ENCODE measurements at regions not wholly inside any gene's neighbourhood (a gene's known extent, or its start where the extent isn't known, plus 50 kb on each side); places are given as distances from the start of the nearest gene placed in this dataset.

DNA sequence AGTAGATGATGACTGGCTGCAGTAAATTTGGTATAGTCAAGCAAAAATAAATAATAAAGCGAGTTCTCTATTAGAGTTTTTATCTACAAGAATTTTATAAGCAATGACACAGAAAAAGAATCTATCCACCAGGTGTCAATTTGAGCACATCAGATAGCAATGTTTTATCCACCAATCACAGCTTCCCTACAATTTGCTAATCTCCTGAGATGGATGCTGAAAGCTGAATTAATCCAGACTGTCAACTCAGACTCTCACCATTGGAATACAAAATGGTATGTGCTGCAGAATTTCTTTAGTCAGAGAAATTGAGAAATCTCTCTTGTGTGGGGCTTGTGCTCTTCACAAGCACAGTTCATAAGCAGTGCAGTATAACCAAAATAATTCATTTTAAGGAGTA is 888.9 kb upstream of the GHITM start:
- DNase-seq (ENCODE audit: low read depth in 2 of 2): no peak

DNA sequence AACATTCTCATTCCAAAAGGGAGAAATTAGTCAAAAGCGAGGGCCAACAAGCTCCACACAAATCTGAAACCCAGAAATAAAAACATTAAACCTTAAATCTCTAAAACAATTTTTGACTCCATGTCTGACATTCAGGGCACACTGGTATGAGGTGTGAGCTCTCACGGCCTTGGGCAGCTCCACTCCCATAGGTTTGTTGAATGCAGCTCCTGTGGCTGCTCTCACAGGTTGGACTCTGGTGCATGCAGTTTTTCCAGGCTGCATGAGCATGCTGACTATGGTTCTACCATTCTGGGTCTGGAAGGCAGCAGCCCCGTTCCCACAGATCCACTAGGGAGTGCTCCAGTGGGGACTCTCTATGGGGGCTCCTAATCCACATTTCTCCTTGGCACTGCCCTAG is 887.1 kb upstream of the GHITM start:
- no peak for DNase-seq (ENCODE audit: low read depth in 2 of 2)

DNA sequence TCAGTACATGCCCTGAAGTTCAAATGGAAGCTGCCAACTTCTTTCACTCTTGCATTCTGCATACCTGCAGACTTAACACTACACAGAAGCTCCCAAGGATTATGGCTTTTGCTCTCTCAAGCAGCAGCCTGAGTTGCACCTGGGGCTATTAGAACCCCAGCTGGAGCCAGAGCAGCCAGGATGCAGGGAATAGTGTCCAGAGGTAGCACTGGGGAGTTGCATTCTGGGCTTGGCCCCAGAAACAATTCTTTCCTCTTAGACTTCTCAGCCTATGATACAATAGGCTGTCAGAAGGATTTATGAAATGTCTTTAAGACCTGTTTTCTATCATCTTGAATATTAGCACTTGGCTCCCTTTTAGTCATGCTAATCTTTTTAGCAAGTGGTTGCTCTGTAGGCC is 886.7 kb upstream of the GHITM start:
- no peak for DNase-seq (ENCODE audit: low read depth in 2 of 2)

DNA sequence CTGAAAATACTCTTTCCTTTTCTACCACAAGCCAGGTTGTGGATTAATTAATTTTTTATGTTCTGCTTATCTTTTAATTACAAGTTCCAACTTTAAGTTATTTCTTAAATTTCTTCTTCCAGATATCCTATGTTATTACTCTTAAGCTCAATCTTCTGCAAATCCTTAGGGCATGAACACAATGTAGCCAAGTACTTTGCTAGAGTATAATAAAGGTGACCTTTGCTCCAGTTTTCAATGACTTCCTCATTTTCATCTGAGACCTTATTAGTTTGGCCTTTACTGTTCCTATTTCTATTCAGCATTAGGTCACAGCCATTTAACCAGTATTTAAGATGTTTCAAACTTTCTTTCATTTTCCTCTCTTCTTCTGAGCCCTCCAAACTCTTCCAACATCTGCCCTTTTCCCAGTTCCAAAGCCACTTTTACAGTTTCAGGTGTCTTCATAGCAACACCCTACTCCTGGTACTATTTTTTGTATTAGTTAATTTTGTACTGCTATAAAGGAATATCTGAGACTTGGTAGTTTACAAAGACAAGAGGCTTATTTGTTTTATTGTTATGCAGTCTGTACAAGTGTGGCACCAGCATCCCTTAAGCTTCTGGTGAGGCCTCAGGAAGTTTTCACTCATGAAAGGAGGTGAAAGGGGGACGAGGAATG is 886.2 kb upstream of the GHITM start:
- DNase-seq (ENCODE audit: low read depth in 2 of 2): no peak

DNA sequence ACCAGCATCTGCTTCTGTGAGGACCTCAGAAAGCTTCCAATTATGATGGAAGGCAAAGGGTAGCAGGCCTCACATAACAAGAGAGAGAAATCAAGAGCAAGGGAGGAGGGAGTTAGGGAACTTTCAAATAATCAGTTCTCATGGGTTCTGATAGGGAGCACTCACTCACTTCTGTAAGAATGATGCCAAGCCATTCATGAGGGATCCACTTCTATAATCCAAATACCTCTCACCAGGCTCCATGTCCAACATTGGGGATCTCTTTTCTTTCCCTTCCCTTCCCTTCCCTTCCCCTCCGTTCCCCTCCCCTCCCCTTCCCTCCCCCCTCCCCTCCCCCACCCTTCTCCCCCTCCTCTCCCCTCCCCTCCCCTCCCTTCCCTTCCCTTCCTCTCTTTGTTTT is 884.6 kb upstream of the GHITM start:
- DNase-seq (ENCODE audit: low read depth in 2 of 2): no peak

DNA sequence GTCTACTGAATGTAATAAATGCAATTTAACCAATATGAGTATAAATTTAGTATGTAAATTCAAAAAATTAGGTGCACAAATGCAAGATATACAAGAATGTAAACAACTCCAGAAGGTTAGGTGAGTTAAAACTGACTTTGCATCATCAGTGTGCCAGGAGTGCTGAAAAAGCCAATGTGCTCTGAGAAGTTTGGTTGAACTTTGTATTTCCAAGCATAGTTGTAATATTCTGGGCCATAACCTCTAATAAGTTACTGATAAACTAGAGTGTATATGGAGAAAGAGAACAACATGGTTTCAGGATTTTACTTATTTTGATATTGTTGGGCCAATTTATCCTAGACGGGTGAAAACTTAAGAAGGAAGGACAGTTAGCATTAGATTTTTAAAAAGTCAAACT is 876.9 kb upstream of the GHITM start:
- no peak for DNase-seq (ENCODE audit: low read depth in 2 of 2)

DNA sequence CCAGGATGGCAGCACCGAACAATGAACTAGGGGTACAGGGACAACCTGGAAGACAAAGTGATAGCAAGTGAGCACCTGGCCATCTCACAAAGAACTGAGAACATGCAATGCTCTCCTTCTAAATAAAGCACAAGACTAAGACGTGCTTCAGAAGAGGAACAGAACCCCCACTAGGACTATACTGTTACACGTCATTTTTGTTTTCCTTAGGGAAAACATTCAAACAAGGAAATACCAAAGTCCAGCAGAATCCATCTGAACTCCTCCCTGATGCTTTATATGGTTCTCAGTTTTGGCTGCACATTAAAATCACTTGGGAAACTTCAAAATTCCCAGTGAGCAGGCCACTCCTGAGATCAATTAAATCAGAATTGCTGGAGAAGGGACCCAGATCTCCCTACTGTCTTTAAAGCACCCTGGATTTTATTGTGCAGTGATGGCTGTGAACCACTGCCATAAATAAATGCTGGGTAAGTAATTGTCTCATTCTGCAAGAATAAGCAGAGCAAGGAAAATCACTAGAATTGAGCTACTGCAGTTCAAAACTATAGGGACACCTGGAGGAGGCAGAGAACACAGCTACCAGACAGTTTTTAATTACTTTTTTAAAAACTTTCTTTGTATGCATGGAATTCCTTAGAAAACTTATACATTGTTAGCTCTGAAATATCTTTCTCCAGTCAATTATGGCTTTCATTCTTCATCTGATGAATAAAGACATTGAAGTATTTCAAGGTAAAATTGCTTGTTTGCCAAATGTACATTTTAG is 866.5 kb upstream of the GHITM start:
- DNase-seq (ENCODE audit: low read depth in 2 of 2): peak in 1 of 2 experiments; percentile 6

DNA sequence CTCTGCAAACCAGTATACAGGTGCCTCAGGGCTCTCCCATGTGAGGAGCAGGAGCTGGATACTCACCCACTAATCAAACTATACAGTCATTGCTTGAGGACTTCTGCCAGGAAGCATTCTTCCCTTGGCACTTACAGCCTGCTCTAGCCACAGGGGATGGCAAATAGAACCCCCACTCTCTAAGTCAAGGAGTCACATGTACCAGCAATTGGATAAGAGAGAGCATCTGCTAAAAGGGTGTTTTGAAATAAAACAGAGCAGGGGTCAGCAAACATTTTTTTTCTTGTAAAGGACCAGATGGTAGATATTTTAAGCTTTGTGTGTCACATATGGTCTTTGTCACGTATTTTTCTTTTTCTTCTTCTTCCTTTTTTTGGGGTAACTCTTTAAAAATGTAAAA is 865.2 kb upstream of the GHITM start:
- DNase-seq (ENCODE audit: low read depth in 2 of 2): no peak

DNA sequence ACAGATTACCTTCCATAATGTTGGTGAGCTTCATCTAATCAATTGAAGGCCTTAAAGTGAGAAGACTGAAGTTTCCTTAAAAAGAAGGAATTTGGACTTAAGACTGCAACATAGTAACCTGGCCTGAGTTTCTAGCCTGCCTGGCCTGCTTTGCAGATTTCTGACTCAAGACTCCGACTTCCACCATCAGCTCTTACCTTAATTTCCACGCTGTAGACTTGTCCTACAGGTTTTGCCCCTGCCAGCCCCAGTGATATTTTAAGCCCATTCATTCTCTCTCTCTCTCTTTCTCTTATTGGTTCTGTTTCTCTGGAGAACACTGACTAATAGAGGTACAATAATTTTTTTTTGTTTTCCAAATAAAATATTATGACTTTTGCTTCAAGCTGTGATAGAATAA is 862.3 kb upstream of the GHITM start:
- DNase-seq (ENCODE audit: low read depth in 2 of 2): no peak

DNA sequence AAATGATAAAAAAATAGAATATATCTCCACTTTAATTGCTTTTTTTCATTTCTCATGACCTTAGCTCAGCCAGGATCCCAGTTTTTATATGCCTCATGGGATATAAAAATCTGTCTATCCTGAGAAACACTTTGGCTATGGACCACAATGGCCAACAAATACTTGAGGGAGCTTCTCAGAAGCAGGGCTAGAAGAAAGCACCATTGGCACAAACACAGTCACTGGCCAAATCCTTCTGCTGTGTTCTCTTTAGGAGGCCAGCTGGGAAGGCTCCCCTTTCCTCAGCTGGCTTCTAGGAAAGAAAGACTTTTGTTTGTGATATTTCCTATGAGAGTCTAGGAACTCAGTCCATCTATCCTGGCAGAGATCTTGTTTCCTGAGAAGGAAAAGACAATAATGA is 856.2 kb upstream of the GHITM start:
- no peak for DNase-seq (ENCODE audit: low read depth in 2 of 2)

DNA sequence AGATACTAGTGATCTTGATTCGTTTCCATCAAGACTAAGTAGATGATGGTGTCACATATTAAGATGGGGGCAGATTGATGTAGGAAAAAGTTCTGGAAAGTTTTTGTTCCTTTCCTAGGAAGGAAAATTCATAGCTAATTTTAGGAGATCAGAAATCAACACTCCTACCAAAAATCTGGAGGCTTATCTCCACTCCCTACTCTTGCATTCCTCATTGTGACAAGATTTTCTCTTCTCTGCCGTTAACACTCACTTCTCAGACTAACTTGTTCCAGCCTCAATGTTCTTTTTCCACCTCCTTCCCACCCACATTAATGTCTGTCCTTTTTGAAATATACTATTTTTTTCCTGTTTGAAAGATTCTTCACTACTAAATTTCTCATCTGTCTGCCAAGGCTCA is 851.9 kb upstream of the GHITM start:
- DNase-seq (ENCODE audit: low read depth in 2 of 2): no peak

DNA sequence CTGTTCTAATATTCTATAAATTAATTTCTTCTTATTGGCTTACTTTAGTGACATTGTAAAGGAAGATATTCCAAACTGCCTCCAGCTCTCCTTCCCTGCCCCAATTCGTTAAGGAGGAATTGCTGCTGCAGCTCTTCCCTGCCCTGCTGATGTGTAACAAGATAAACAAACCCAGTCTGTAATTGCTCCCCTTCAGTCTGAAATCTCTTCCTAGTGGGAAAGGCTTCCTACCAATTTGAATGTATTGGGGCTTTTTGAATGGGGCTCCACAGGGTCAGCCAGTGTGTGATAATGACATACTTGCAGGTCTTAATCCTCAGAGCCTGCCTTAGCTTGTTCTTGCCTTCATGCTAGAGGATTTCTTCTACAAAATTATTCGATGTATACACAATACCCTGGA is 849.9 kb upstream of the GHITM start:
- no peak for DNase-seq (ENCODE audit: low read depth in 2 of 2)

DNA sequence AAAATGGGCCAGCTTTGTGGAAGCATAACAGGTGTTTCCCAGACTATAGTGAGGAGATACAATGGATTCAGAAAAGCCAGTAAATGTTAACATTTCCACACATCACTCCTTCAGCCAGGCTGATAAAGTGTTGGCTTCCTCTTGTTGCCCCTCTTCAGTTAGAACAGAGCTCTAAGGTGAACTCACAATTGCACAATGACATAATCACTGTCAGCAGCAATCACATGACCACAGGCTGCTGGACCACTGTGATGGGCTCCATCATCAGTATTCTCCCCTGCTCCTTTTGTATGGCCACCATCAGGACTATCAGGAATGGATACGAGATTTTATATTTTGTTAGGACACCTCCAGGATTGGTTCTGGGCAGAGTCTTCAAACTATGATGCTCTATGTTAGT is 849.4 kb upstream of the GHITM start:
- no peak for DNase-seq (ENCODE audit: low read depth in 2 of 2)

DNA sequence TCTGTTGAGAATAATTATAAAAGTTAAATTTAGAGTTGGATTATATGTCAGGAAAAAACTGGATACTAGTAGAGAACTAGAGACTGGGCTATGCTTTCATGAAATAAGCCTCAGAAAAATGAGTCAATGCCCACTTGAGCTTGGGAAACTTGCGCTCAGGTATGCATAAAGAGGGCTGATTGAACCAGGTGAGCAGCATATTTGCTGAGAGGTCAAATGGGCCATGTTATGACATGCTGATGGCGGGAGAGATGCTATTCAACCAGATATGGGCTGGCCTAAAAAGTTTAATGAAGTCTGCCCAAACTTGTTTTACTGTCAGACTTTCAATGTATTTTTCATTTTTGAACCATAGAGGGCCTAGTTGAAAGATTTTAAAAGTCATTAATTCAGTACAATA is 837.6 kb upstream of the GHITM start:
- DNase-seq (ENCODE audit: low read depth in 2 of 2): no peak

DNA sequence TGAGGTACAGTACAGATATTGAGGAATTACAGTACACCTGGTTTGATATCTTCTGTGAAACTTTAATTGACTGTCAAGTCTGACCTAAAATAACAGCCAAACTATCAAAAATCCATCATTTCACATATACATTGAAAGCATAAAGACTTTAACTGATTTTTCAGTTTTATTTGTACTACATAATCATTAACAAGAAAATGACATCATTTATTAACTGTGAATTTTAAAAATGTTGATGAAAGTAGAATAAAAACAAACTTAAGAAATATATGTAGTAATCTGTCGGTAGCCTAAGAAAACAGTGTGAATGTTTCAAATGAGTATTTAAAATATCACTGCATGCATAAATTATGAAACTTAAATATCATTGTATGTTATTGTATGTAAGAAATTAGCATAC is 836.7 kb upstream of the GHITM start:
- DNase-seq (ENCODE audit: low read depth in 2 of 2): no peak

DNA sequence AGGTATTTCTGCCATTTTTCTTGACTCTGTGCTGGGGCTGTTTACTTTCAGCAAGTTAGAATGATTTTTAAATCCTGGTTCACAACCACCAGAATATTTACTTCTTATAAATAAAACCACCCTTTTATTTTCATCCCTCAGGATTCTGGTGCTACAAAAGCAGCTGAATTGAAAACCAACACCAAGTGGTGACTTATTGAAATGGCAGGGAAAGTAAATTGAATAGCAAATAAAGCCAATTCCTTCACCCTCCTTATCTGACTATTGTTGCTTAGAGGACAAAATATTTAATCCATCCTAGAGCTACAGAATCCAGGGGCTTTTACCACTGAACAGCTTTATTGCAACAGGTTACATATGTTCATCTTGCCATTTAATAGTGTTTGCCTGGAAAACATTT is 828.6 kb upstream of the GHITM start:
- DNase-seq (ENCODE audit: low read depth in 2 of 2): no peak

DNA sequence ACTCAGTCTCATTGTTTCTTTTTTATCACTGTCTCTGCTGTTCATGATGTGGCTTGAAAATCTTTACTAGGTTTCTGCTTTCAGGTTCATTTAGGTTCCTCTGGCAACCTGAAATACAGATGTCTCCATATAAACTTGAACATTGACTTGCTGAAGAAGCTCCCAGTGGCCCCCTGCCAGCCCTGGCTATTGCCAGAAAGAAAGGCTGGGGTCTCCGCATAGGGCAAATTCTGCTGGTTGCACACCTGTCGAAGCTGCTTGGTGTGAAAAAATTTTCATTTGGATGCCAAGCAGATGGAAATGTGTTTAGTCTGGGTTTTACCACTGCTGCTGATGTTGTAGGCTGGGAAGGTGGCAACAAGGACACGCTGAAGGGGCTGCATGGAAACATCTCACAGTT is 826.7 kb upstream of the GHITM start:
- no peak for DNase-seq (ENCODE audit: low read depth in 2 of 2)

DNA sequence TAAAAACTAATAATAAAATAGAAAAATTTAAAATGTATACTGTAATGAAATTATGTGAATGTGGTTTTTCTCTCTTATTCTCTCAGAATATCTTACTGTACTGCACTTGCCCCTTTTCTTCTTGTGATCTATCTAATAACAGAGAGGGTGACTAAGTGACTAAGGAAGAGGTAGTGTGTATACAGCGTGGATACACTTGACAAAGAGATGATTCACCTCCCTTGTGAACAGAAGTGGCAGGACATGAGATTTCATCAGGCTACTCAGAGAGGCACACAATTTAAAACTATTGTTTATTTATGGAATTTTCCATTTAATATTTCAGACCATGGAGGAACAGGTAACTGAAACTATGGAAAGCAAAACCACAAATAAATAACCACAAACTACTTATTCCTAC is 806.6 kb upstream of the GHITM start:
- DNase-seq (ENCODE audit: low read depth in 2 of 2): no peak

DNA sequence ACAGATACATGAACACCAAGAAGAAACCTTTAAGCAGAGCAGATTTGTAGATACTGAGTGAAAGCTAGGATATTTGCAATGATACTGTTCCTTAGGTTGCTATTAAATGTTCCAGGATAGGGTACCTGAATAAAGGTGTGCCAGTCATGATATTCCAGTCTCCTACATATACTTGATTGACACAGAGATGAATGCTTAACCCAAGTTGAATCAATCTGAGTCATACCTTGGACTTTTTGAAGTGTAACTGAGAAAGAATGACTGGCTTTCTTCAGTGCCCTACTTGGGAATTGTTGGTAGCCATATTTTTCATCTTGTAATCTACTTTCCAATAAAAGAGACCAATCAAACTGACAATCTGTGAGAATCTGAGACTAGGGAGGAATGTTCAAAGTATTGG is 805.7 kb upstream of the GHITM start:
- no peak for DNase-seq (ENCODE audit: low read depth in 2 of 2)

DNA sequence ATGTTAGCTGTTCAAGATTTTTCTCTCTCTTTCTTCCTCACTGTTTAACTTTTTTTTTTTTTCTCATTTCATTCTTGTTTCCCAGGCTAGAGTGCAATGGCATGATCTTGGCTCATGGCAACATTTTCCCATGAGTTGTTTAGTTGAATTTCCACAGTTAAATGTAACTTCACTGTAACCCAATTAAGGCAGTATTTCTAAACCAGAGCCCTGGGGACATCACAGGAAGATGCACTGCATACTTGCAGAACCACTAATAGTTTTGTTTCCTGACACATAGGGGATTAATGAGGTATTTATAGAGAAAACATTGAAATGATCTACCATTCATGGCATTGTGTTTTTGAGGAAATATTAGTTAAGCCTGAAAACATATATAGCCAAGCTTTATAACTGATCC is 795.6 kb upstream of the GHITM start:
- DNase-seq (ENCODE audit: low read depth in 2 of 2): peak in 1 of 2 experiments; percentile 1

DNA sequence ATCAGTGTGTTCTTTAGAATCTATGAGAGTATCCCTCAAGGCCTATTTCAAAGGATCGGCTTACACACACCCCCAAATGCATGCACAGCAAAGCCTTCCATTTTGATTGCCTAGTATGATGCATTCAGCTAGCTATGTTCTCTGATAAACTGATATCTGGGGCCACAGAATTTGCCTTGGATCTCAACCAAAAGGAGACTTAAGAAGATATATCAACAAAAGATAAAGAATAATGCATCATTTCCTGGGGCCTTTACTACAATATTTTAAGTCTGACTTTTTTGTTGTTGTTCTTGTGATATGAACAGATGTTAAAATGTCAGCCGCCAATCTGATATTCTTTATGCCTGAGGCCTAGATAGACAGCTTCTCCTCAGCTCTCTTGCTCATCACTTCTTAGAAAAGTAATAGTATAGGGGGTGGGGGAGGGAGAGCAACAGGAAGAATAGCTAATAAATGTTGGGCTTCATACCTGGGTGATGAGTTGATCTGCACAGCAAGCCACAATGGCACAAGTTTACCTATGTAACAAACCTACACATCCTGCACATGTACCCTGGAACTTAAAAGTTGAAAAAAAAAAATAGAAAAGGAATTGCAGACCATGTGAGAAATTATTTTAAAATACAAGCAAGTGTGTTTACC is 792.9 kb upstream of the GHITM start:
- peak in 1 of 2 experiments; percentile 6 for DNase-seq (ENCODE audit: low read depth in 2 of 2)

DNA sequence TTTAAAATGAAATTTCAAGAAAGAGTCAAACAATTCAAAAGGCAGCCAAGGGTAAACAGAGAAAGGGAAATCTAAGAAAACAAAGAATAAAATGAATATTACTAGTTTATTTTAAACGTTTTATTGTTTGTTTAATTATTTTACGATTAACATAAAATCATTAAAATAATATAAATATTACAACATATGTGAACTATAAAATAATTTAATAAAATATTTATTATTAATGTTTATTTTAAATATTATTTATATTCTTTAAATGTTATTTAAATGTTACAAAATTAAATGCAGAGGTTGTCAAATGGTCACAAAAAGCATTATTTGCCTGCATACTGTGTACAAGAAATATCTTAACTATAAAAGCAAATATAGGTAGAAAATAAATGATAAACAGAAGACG is 786.7 kb upstream of the GHITM start:
- DNase-seq (ENCODE audit: low read depth in 2 of 2): no peak

DNA sequence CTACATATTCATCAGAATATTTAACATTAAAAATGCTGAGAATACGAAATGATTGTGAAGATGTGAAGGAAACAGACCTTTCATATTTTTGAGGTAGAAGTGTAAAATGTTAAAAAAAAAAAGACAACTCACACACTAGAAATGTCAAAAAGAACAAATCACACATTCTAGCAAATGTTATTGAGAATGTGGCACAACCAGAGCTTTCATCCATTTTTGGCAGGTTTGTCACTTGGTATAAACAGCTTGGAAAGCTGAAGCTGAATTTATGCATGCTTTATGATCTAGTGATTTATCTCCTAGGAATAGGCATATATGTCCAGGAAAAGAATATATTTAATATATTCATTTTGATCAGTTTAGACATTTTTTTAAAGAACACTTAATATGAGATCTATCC is 784.9 kb upstream of the GHITM start:
- DNase-seq (ENCODE audit: low read depth in 2 of 2): no peak

Data from fibroblast of skin of left biceps (primary cell).